ENCODE measurements at regions not wholly inside any gene's neighbourhood (a gene's known extent, or its start where the extent isn't known, plus 50 kb on each side); places are given as distances from the start of the nearest gene placed in this dataset.
"Not testable (repeated sequence)": the region's sequence is repeated elsewhere in the genome, so short reads cannot be mapped to it uniquely, and the experiment has no call there.

DNA sequence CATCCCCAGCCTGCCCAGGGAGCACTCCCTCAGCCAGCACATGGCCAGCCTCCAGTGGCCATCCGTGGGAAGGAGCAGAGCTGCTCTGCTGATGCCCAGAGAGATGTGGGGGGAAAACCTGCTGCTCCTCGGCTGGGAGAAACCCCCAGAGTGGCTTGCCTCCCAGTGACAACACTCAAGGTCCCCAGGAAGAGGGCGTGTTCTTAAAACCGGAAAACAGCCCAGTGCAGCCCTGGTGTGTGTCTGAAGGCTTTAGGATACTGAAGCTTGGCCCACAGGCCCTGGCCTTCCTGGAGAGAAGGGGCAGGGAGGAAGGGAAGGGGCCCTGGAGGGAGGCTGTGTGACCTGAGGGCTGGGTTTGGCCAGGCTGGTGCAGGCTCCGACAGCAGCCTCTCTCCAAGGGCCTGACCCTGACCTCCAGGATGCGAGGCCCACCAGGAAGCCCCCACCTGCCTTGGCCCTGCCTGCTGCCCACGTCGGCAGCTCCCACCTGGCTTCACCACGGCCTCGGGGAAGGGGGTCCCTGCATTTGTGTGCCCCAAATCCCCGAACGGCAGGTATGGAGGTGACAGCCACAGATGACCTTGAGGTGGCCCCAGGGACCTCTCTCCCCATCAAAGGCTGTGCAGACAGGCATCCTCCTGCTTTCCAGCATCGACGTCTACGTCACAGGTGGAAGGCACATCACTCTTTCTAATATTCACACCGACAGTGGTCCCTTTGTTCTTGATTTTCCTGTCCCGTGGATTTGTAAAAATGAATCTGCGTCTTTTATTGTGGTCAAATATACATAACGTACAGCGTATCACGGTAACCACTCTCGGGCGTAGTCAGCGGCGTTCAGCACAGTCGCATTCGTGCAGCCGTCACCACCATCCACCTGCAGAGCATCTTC lies 190.0 kb upstream of the C14orf180 start:
- DNase-seq: no peak

DNA sequence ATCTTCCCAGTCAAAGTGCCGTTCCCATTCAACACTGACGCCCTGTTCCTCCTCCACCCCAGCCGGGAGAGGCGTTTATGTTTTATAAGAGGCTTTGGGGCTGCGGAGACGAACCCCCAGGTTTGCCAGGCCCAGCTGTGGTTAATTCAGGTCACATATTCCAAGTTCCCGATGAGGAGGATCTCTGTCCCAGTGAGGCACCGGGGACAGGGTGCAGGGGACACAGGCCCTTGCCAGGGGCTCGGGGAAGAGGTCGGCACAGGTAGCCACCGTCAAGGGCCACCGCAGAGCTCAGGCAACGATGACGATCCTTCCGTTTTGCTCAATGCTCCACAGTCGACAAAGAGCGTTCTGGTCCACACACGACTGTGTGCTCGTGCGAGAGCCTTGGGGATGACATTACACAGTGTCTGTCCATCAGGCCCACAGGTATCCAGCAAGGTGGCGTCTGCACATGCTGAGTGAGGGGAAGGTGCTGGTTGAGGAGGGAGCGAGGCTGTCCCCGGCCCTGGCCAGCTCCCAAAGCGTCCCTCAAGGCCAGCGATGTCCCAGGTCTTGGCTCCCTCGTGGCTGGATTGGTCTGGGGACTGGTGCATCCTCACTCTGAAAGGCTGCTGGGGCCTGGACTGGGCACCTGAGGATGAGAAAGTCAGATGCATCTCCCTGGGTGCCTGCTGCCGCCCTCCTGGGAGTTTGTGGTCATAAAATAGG lies 189.2 kb upstream of the C14orf180 start:
- DNase-seq: no peak

DNA sequence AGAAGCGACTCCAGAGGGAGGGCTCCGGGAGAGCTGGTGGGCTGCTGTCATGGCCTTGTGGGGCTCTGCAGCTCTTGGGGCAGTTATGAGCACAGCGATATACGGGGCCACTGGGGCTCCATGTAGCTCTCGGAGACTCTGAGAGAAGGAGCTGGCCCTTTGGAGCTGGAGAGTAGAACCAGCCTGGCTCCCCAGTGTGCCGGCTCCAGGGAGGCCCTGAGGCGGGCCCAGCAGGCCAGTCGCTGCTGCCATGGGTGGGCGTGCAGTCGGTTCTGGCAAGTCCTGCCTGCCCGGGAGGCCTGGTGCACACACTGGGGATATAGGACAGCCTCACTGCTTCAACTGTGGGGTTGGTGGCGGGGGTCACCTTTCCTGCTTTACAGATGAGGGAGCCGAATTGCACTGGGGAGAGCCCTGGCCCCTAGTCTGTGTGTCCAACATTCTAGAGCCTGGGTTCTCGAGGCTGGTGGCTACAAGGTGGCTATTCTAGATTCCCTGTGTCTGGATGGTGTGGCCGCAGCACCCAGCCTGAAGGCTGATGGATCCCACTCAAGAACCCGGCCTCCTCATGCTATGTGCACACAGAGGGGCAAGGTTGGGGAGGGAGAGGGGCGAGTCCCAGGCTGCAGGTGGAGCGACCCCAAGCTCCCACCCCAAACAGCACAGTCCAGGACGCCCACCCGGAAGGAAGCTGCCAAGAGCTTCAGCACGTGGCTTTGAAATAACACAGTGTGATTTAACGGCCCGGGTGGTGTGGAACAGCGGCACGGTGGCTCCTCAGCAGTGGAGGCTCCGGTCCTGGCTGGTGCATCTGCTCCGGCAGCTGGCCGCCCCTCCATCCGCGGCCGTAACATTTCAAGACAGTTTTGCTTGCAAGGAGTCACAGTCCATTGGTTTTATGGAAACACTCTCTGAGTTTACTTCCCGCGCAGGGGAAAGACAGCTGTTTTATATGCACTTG lies 188.3 kb upstream of the C14orf180 start:
- DNase-seq: no peak

DNA sequence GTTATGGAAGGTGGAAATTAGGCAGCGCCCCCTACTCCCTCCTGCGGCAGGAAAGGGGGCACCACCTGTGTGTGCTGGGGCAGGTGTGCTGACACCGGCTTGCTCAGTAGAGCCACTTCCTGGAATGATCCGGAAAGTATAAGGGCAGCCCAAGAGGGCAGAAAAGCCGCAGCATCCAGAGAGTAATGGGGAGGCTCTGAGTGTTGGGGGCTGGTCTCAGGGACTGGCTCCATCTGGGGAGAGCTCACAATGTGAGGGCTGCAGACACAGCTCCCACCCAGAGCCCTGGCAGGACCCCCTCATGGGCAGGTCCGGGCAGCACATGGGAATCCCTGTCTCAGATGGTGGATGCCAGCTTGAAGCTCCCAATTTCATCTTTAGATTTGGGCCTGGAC lies 187.6 kb upstream of the C14orf180 start:
- no peak for DNase-seq

DNA sequence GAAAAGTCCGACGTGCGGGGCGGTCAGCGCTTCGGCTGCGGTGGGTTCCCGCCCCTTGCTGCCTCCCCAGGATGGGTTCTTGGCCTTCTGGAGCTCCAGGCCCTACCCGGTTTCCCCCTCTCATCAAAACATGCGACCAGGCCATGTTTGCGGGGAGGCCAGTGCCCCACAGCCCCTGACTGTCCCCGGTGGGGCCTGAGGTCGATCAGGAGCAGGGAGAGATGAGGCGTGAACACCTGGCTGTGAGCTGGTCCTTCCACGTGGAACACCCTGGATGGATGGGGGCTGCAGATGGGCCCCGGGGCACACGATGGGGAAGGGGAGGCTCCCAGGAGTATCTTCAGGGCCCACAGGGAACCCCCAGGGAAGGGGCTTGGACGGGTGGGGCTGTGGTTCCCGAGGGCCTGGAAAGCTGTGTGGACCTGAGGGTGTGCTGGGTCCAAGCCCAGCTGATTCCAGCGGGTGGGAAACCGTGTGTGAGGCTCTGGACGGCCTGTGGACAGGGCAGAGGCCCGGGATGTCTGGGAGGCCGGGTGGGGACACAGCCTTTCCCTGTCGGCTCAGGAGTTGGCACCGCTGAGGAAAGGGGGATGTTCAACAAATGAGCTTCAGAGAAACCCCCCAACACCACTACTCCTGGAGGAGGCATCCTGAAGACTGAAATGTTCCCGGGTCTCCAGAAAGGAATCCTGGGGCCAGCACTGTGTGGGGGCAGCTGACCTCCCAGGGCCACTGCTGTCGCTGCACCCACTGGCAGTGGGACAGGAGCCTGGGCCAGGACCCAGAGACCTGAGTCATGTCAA lies 187.0 kb upstream of the C14orf180 start:
- no peak for DNase-seq

DNA sequence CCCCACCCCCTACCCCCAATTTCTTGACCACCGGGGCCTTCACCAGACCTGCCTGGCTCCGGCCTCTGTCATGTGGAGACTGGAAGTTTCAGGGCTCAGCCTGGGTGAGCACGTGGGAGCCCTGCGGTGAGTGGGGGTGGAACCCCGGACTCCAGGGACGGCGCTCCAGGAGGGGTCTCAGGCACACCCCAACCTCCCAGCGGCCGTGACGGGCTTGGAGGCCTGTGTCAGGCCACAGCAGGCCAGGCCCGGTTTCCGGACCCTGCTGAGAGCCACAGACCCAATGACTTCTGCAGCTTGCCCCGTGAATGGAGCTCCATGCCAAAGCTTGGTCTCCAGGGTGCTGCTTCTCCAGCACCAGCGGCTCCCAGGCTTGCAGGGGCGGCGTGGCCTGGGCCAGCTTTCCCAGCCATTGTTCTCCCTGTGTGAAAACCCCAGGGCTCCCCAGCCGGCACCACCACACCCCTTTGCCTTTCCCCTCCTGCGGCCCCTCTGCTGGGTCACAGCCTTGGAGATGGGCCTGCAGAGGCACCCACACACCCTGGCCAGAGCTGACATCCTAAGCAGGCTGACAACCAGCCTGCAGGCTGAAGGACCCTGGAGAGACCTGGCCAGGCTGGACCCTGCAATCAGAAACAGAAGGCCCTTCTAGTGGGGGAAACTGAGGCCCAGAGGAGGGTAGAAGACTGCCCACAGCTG lies 186.2 kb upstream of the C14orf180 start:
- DNase-seq: no peak

DNA sequence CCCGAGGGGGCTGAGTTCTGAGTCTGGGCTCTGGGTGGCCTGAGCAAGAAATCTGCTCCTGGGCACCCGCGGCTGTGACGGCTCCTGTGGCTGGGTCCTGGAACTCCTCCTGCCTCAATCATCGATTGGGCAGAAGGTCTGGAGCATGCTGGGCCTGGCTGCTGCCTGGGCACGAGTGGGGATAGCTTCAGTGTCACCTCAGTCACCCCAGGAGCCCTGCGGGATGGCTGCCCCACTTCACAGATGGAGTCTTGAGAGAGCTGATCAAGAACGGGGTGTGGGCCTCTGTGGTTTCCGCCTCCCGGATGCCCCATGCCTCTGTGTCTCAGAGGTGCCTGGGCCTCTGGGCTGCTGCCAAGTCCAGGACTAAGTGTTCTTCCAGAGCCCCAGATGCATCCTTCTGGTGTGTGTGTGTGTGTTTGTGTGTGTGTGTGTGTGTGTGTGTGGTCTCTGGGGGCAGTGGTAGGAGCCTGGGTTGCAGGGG lies 185.6 kb upstream of the C14orf180 start:
- peak in 2 of 4 experiments; percentile 21 to 38 for DNase-seq

DNA sequence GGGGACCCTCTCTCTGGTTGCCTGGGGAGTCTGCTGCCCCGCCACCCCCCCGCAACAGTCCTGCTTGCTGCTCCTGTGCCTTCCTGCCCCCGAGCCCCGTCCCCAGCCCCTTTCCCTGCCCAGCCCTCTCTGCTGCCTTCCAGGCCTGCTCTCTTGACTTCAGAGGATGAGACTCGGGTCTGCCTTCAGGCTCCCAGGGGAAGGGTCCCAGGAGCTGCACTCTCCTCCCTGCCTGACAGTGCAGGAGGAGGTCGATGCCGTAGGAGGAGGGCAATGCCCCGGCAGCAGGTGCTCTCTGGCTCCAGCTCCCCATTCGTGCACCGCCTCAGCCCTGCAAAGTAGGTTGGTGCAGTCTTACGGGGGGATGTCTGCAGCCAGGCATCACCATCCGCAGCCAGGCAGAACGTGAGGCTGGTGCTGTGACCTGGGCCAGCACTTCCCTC lies 185.1 kb upstream of the C14orf180 start:
- DNase-seq: no peak

DNA sequence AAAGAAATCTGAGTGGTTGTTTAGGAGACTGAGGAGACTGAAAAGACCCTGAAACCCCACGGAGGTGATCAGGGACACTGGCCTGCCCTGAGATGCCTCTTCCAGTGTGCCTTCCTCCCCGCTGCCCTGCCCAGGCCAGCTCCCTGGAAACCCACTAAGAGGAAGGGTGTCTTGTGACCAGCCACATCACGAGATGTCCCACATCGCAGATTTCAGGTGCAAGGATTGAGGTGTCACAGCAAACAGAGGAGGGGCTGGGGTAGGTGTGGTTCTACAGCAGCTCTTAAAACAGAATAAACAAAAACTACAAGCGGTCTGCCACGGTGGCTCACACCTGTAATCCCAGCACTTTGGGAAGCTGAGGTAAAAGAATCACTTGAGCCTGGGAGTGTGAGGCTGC lies 184.3 kb upstream of the C14orf180 start:
- no peak for DNase-seq

DNA sequence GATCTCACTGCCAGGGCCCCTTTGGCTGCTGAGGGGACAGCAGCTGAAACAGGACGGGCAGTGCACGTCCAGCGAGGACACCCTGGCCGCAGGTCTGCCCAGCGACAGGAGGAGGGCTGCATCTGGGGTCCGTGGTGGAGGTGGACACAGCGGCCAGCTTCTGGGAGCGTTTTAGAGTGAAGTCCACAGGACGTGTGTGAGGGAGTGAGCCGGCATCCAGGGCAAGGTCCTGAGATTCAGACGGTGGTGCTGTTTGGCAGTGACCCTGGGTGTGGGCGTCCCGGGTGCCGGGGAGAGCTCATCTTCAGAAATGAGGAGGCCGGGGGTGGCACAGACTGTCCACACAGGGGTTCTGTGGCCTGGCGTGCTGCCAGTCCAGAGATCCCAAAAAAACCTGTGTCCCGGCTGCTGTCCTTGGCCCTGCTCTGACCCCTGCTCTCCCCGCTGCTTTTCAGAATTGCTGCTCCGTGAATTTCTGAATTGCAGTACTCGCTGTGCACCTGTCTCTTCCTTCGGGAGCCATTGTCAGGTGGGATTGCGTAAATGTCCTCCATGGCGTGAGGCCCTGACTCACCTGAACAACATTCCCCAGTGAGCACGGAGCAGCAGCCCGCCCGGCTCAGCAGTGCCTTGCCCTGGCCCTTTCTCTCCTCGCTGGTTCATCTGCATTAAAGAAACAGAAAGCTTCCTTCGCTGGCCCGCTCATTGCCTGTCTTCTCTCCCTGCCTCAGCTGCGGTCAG lies 183.5 kb upstream of the C14orf180 start:
- DNase-seq: no peak

DNA sequence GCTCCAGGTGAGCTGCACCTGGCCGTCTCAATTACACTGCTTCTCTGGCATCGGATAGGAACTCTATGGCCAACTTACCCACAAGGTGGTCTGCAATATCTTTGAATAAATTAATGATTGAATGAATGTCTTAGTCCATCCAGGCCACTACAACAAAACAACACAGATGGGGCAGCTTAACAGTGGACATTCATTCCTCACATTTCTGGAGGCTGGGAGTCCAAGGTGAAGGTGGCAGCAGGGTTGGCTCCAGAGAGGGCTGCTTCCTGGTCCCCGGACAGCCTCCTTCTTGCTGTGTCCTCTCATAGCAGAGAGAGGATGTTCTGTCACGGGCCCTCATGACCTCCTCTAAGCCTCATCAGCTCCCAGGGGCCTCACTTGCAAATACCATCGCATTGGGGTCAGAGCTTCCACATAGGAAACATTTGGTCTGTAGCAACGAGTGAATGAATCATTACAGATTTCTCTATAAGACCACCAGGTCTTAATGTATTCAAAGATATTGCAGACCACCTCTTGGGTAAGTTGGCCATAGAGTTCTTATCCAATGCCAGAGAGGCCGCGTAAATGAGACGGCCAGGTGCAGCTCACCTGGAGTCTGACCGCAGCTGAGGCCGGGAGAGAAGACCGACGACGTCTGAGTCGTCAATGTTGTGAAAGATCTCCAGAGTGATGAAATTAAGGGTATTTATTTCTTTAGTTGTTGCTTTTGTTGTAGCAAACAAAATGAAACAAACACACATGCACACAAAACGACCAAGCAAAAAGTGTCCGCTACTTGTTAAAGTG lies 182.7 kb upstream of the C14orf180 start:
- no peak for DNase-seq

DNA sequence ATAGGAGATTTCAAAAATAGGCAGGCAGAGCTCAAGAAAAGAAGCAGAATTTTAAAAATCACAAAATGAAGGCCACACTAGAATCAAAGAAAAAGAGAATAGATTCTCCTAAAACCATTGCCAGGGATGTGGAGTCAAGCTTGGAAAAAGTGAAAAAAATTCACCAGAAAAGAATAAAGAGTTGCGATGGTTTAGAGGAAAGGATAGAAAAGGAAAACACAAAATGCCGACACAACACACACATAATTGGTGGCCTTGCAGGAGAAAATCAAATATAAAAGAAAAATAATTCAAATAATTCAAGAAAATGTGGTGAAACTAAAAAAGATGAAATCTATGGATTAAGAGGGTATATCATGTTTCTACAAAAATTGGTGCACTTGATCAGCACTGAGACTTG lies 181.6 kb upstream of the C14orf180 start:
- no peak for DNase-seq

DNA sequence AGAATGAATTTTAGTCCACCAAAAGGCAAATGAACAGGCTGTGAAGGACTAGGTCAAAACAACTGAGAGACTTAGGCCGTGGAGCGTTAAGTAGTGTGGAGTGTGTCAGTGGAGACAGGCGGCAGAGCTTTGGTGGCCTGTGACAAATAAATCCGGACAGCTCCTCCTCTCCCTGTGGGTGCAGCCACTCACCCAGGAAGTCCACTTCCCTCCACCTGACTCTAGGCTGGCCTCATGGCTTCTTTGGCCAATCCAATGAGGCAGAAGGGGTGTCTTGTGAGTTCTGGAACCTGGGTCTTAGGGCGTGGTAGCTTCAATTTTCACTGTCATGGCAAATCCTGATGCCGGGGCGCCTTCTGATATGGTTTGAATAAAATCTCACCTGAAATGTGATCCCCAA lies 180.9 kb upstream of the C14orf180 start:
- no peak for DNase-seq

DNA sequence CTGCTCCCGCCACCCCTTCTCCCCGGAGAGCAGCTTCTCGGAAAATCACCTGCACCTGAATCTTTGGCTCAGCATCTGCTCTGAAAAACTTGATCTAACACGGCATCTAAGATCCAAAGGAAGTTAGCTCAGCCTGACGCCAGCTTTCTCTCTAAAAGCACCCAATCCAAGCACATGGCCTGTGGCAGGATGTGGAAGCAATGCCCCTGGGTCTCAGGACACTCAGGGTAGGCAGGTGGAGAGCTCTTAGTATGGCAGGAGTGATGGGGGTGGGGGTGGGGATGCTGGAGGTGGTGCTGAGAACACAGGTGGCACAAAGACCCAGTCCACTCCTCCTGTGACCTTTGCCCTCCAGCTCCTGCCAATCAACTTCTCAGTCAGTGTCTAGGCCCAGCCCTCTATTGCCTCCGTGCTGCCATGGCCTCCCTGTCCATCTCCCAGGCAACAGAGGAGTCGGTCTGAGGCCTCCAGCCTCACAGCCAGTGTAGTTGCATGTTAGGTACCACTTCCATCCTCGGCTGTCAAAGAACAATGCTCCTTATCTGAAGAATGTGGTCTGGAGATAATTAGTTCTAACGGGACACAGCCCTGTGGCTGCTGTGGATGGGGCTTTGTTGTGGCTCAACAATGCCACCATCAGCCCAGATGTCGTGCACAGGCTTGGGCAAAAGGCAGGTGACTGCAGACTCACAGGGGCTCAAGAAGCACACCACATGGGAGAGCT lies 180.0 kb upstream of the C14orf180 start:
- no peak for DNase-seq

DNA sequence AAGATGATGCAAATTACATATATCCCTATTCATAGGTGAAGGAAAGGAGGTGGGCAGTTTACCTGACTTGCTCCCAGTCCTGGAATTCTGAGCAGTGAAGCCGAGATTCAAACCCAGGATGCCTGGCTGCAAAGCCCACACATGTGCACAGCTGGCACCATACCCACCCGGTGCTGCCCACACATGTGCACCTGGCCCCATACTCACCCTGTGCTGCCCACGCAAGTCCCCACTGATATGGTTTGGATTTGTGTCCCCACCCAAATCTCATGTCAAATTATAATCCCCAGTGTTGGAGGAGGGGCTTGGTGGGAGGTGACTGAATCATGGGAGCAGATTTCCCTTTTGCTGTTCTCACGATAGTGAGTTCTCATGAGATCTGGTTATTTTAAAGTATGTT lies 179.2 kb upstream of the C14orf180 start:
- no peak for DNase-seq

DNA sequence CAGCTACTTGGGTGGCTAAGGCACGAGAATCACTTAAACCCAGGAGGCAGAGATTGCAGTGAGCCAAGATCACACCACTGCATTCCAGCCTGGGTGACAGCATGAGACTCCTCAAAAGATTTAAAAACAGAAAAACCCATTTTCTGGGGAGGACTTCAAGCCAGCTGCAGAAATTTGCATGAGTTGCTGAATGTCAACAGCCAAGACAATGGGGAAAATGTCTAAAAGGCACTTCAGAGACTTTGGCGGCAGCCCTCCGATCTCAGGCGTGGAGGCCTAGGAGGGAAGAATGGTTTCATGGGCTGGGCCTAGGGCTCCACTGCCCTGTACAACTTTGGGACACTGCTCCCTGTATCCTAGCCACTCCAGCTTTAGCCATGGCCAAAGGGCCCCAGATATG lies 177.8 kb upstream of the C14orf180 start:
- no peak for DNase-seq

DNA sequence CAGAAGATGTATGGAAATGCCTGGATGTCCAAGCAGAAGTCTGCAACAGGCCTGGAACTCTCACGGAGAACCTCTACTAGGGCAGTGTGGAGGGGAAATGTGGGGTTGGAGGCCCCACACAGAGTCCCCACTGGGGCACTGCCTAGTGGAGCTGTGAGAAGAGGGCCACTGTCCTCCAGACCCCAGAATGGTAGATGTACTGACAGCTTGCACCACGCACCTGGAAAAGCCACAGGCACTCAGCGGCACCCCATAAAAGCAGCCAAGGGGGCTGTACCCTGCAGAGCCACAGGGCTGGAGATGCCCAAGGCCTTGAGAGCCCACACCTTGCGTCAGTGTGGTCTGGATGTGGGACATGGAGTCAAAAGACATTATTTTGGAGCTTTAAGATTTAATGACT lies 177.3 kb upstream of the C14orf180 start:
- DNase-seq: not testable (repeated sequence)

DNA sequence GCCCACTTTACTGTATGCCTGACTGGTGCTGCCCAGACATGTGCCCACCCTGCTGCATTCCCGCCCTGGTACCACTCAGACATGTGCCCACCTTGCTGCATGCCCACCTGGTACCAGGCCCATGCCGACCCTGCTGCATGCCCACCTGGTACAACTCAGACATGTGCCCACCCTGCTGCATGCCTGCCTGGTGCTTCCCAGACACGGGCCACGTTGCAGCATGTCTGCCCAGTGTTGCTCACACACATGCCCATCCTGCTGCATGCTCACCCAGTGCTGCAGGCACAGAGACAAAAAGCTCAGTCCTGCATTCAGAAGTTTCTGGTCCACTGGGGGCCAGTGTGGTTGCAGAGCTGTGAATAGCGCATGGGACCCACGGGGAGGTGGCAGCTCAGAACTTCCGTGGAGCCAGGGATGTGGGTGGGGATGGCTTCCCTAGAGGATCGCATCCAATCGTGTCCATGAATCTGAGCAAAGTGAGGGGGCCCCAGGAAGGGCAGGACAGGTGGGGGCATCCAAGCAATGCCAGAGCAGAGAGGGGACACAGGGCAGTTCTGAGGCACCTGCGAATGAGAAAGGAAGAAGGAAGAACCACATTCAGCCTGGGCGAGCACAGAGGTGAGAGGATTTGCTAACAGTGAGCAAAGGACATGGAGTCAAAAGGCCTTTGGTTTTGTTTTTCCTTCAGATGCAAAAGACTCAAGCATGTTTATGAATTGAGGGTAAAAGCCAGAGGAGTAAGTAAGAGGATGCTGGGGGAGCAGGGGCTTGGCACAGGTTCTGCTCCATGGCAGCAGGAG lies 175.9 kb upstream of the C14orf180 start:
- no peak for DNase-seq
